Keratinocyte (primary cell): ENCODE measurements at regions not wholly inside any gene's neighbourhood (a gene's known extent, or its start where the extent isn't known, plus 50 kb on each side); places are given as distances from the start of the nearest gene placed in this dataset.

Experiments
- DNase-seq: peaks from one replicate; pipeline ENCODE4 v3.0.0-alpha.2; 2011; ENCODE audit warnings: low read depth, missing footprints, low spot score
- FAIRE-seq: peaks from 2 replicates; lab custom pipeline; 2011; peaks lifted over from hg19 to GRCh38; lab: Jason Lieb, UNC
- H2AFZ ChIP-seq: 2 replicates; pipeline ENCODE4 v1.6.0; 2012; ENCODE audit warnings: low read length, control low read depth, inconsistent platforms; ENCODE audit not compliant: control insufficient read depth
- H3K27ac ChIP-seq: 2 replicates; pipeline ENCODE4 v1.5.1; 2011; ENCODE audit warnings: low read length; ENCODE audit not compliant: control insufficient read depth, insufficient read depth
- H3K27me3 ChIP-seq: 3 replicates; pipeline ENCODE4 v1.6.0; 2011; ENCODE audit warnings: low read length; ENCODE audit not compliant: control insufficient read depth, insufficient read depth; ENCODE audit errors: extremely low read depth
- H3K36me3 ChIP-seq, 2 experiments: 2 replicates in 1 of 2; 3 replicates in 1 of 2; pipeline ENCODE4 v1.5.1; 2011; ENCODE audit warnings: low read length in 2 of 2, mild to moderate bottlenecking in 1 of 2; ENCODE audit not compliant: control insufficient read depth in 2 of 2, insufficient read depth in 2 of 2; ENCODE audit errors: extremely low read depth in 1 of 2
- H3K4me1 ChIP-seq: 3 replicates; pipeline ENCODE4 v1.5.1; 2011; ENCODE audit warnings: low read length; ENCODE audit not compliant: control insufficient read depth, insufficient read depth; ENCODE audit errors: extremely low read depth
- H3K4me2 ChIP-seq: 3 replicates; pipeline ENCODE4 v1.6.0; 2011; ENCODE audit warnings: low read depth, low read length; ENCODE audit not compliant: control insufficient read depth, insufficient read depth; ENCODE audit errors: extremely low read depth
- H3K4me3 ChIP-seq, 3 experiments: fragments of 200-600 bp in 1 of 3; sonication (generic) in 1 of 3; 2 replicates in 2 of 3; 3 replicates in 1 of 3; pipeline ENCODE4 v1.5.1; 2011 to 2016; ENCODE audit warnings: low read length in 3 of 3, mild to moderate bottlenecking in 3 of 3, control low read depth in 2 of 3, inconsistent platforms in 1 of 3, low read depth in 1 of 3, mixed read lengths in 1 of 3, mixed run types in 1 of 3, moderate library complexity in 1 of 3; ENCODE audit not compliant: control insufficient read depth in 2 of 3, insufficient read depth in 2 of 3; ENCODE audit errors: extremely low read depth in 1 of 3
- H3K79me2 ChIP-seq: 2 replicates; pipeline ENCODE4 v1.6.0; 2012; ENCODE audit warnings: low read length; ENCODE audit not compliant: control insufficient read depth, insufficient read depth
- H3K9ac ChIP-seq: 3 replicates; pipeline ENCODE4 v1.6.0; 2011; ENCODE audit warnings: low read length; ENCODE audit not compliant: control insufficient read depth, insufficient read depth; ENCODE audit errors: extremely low read depth
- H3K9me1 ChIP-seq: 3 replicates; pipeline ENCODE4 v1.6.0; 2011; ENCODE audit warnings: low read length; ENCODE audit not compliant: control insufficient read depth, insufficient read depth; ENCODE audit errors: extremely low read depth
- H3K9me3 ChIP-seq: 2 replicates; pipeline ENCODE4 v1.5.1; 2012; ENCODE audit warnings: low read depth, low read length; ENCODE audit not compliant: control insufficient read depth
- H4K20me1 ChIP-seq: 3 replicates; pipeline ENCODE4 v1.6.0; 2011; ENCODE audit warnings: low read length; ENCODE audit not compliant: control insufficient read depth, insufficient read depth; ENCODE audit errors: extremely low read depth
- EZH2 ChIP-seq: IDR thresholded peaks from one replicate; pipeline ENCODE4 v1.6.1; 2012; ENCODE audit warnings: inconsistent platforms, mild to moderate bottlenecking, low read length, moderate library complexity
- dilution Hi-C: fragments of 300-500 bp; cut with MboI; formaldehyde crosslinking; loops from one replicate; pipeline ENCODE4 v1.7.0; 2020; ENCODE audit warnings: low sequenced_read_pairs; ENCODE audit not compliant: extremely low pct_ligation_motif_present
- TF ChIP-seq, protein P1 (sequence below), 3 experiments: IDR thresholded peaks in 1 of 3; conservative IDR thresholded peaks in 1 of 3; optimal IDR thresholded peaks in 1 of 3; 2 replicates in 2 of 3; 3 replicates in 1 of 3; pipeline versions ENCODE3 to v1.5.1; 2011; ENCODE audit warnings: low read length in 3 of 3, mild to moderate bottlenecking in 3 of 3, moderate library complexity in 2 of 3, control low read depth in 1 of 3, inconsistent platforms in 1 of 3; ENCODE audit not compliant: insufficient read depth in 2 of 3; ENCODE audit errors: extremely low read depth in 1 of 3

DNA sequence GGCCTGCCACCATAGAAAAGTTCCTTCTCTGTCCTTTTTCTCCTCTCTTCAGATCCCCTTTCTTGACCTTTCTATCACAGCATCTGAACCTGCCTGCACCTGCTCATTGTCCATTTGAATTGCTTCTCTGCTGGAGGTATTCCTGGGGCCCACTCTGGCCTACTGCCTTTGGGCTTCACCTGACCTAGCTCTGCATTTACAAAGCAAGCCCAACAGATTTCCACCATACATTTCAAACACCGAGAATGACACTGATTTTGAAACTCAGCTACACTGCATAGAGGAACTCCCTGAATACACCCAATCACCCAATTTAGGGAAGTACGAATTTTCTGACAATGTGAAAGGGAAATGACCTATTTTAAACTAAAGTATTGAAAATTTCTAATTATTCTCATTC is 284.5 kb upstream of the USP25 start:
- no peak overlapping the region for H3K27ac ChIP-seq
- no peaks in the 10 kb centered on the region for H3K4me1 ChIP-seq
- H3K4me2 ChIP-seq: no peak overlapping the region
- H3K9me3 ChIP-seq: no peaks in the 10 kb centered on the region
- no peaks in the 10 kb centered on the region for H4K20me1 ChIP-seq
- H3K9ac ChIP-seq: no peak overlapping the region
- TF ChIP-seq, protein P1, sequence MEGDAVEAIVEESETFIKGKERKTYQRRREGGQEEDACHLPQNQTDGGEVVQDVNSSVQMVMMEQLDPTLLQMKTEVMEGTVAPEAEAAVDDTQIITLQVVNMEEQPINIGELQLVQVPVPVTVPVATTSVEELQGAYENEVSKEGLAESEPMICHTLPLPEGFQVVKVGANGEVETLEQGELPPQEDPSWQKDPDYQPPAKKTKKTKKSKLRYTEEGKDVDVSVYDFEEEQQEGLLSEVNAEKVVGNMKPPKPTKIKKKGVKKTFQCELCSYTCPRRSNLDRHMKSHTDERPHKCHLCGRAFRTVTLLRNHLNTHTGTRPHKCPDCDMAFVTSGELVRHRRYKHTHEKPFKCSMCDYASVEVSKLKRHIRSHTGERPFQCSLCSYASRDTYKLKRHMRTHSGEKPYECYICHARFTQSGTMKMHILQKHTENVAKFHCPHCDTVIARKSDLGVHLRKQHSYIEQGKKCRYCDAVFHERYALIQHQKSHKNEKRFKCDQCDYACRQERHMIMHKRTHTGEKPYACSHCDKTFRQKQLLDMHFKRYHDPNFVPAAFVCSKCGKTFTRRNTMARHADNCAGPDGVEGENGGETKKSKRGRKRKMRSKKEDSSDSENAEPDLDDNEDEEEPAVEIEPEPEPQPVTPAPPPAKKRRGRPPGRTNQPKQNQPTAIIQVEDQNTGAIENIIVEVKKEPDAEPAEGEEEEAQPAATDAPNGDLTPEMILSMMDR (optimal IDR thresholded peaks at IDR 0.05 in 1 of 3, IDR thresholded peaks at IDR 0.05 in 1 of 3, conservative IDR thresholded peaks at IDR 0.05 in 1 of 3; ENCODE audit: extremely low read depth in 1 of 3, insufficient read depth in 2 of 3, low read length in 3 of 3): no peak
- TF ChIP-seq EZH2: no peak
- H3K27me3 ChIP-seq: no peaks in the 10 kb centered on the region
- FAIRE-seq (no peak), DNase-seq (no peak)
- dilution Hi-C loops: no loop called here
- no peaks in the 10 kb centered on the region for H3K9me1 ChIP-seq
- no peak overlapping the region for H2AFZ ChIP-seq
- H3K4me3 ChIP-seq: no peak overlapping the region
- H3K79me2 ChIP-seq: no peaks in the 10 kb centered on the region
- H3K36me3 ChIP-seq: no peaks in the 10 kb centered on the region

DNA sequence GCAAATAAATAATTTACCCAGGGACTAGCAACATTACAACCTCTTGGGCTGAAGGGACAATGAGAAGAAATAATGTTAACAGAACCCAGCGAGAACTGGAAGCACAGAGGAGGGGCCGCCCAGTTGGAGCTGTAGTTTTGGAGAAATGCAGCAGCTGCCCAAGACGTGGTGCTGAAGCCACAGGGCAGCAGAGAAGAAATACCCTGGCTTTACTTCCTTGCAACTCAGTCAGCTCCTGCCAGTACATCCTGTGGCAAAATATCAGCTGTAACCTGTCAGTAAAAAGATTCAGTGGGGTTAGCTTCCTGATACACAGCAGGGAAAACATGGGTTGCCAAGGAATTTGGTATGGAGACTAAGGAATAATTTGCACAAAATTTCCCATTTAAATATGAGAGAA is 283.6 kb upstream of the USP25 start:
- no peak overlapping the region for H2AFZ ChIP-seq
- TF ChIP-seq, protein P1 (optimal IDR thresholded peaks at IDR 0.05 in 1 of 3, IDR thresholded peaks at IDR 0.05 in 1 of 3, conservative IDR thresholded peaks at IDR 0.05 in 1 of 3; ENCODE audit: extremely low read depth in 1 of 3, insufficient read depth in 2 of 3, low read length in 3 of 3): no peak
- no peak for TF ChIP-seq EZH2
- H3K27me3 ChIP-seq: no peaks in the 10 kb centered on the region
- H4K20me1 ChIP-seq: no peaks in the 10 kb centered on the region
- dilution Hi-C loops: no loop called here
- FAIRE-seq (no peak), DNase-seq (no peak)
- H3K4me1 ChIP-seq: no peaks in the 10 kb centered on the region
- no peaks in the 10 kb centered on the region for H3K36me3 ChIP-seq
- no peaks in the 10 kb centered on the region for H3K9me1 ChIP-seq
- H3K4me3 ChIP-seq: no peak overlapping the region
- H3K9me3 ChIP-seq: no peaks in the 10 kb centered on the region
- no peak overlapping the region for H3K27ac ChIP-seq
- H3K9ac ChIP-seq: no peak overlapping the region
- no peak overlapping the region for H3K4me2 ChIP-seq
- H3K79me2 ChIP-seq: no peaks in the 10 kb centered on the region
